GM12865 (cell line): ENCODE measurements at regions not wholly inside any gene's neighbourhood (a gene's known extent, or its start where the extent isn't known, plus 50 kb on each side); places are given as distances from the start of the nearest gene placed in this dataset.

Source experiments
- DNase-seq: peaks from one replicate; pipeline ENCODE4 v3.0.0; 2010; ENCODE audit warnings: low read depth
- H3K4me3 ChIP-seq: 2 replicates; pipeline ENCODE4 v1.5.1; 2011; ENCODE audit warnings: mild to moderate bottlenecking, low read depth, low read length, control low read depth
- CTCF ChIP-seq: IDR thresholded peaks from 2 replicates; pipeline ENCODE4 v1.5.1; 2011; ENCODE audit warnings: low read length, control low read depth, low read depth, inconsistent platforms; ENCODE audit not compliant: insufficient read depth; ENCODE audit errors: missing control alignments

GRCh38 chr11:104713401-104713800, 184.9 kb downstream of the CASP12 start:
- no peak for TF ChIP-seq CTCF
- no peak overlapping the region for H3K4me3 ChIP-seq
- DNase-seq = no peak

DNA sequence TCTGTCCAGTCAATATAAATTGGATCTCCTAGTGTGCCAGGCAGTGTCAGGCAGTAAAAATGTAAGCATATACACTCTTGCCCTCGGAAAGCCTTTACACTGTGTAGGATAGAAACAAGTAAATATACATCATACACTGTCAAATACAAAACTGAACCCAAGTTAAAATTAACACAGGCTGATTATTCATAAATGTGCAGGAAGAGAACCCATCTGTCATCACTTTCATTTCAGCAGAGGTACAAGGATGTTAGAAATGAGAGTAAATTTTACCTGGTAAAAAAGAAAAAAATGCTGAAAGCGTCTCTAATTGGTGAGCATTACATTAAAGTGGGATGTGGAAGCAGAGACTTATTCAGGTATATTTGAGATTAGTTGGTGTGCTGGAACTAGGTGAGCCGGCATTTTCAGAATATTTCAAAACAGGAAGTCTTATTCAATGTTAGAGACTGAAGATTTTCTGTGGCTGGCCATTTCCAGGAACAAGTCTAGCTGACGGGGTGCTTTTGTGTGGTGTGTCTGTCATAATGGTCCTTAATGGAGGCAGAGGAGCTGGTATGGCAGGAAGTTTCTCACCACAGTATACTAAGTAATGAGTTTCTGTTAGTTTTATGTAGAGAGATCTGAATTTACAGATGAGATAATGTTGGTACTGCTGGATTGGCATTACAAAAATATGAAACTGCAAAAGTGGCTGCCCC, 192.6 kb downstream of the CASP12 start:
- no peak for TF ChIP-seq CTCF
- peak overlapping the region; percentile 11; the same call in 1 of the 2 replicates for H3K4me3 ChIP-seq
- peak; percentile 87 for DNase-seq

GRCh38 chr11:104704888-104705287, 193.4 kb downstream of the CASP12 start:
- H3K4me3 ChIP-seq = no peak overlapping the region
- DNase-seq = no peak
- no peak for TF ChIP-seq CTCF

DNA sequence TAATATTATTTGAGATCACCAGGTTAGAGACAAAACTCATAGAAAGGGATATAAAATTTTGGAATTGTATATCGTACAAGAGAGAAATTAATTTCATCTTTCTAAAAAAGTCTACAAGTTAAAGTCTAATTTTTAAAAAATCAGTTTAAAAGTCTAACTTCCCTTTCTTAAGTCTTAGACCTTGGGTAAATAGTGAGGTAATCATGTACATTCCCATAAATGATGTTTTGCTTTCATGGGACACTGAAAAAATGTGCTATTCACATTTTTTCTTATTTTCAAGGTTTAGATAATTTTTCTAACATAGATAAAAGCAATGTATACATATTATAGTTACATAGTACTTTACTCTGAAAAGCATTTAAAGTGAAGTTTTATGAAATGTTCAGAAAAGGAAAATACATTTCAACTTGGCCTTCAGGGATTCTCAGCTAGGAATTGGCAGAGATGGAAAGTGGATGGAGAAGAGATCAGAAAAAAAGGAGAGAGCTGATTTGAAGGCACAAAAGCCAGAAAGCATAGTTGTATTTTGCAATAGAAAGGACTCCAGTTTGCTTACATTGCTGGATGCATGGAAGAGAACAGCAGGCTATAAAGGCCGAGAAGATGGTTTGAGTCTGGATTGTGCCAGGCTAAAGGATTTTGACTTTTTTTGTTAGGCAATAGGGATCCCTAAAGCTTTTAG, 194.0 kb downstream of the CASP12 start:
- H3K4me3 ChIP-seq = no peak overlapping the region
- TF ChIP-seq CTCF = no peak
- DNase-seq = no peak

GRCh38 chr11:104700609-104701008, 197.7 kb downstream of the CASP12 start:
- no peak overlapping the region for H3K4me3 ChIP-seq
- no peak for TF ChIP-seq CTCF
- no peak for DNase-seq

DNA sequence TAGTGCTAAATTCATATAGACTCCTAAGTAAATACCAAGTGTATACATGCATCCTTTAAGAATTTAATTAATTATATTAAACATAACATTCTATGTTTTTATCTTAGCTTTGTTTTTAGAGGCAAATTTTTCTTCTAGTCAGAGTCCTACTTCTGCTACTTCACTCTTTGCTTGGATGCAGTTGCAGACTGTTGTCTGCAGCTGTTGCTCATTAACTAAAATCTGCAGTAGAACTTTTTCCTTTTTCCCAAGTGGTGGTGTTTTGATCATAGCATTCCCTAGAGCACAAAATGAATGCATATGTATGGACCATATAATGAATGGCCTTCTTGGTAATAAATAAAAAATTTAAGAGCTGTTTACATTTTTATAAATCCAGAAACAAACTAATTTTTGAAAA, 198.3 kb downstream of the CASP12 start:
- TF ChIP-seq CTCF = no peak
- no peak overlapping the region for H3K4me3 ChIP-seq
- no peak for DNase-seq
